NOMO-1 treated with DMSO at 0.1 percent for 48 hours (cell line): ENCODE measurements at regions not wholly inside any gene's neighbourhood (a gene's known extent, or its start where the extent isn't known, plus 50 kb on each side); places are given as distances from the start of the nearest gene placed in this dataset.

Experiments used
- DNase-seq: peaks from one replicate; lab custom pipeline; 2025; ENCODE audit not compliant: unreplicated experiment; lab: John Stamatoyannopoulos, UW

- DNase-seq, result no peak
These were observed 50.8 kb upstream of the HTR2A start for GRCh38 chr13:46947425-46948191.
